Prostate gland (tissue), 2 donors: ENCODE measurements at regions not wholly inside any gene's neighbourhood (a gene's known extent, or its start where the extent isn't known, plus 50 kb on each side); places are given as distances from the start of the nearest gene placed in this dataset.
A peak's percentile ranks its signal among the peaks of the same experiment; 100 is the strongest.

ENCODE experiments used
- DNase-seq: peaks from one replicate; pipeline ENCODE4 v3.0.0-alpha.2; 2019; ENCODE audit warnings: low spot score
- H3K27ac ChIP-seq, 2 donors: fragments of 200-600 bp; sonication (generic); 2 replicates each; pipeline ENCODE4 v1.5.1; 2017 to 2019
- H3K27me3 ChIP-seq: fragments of 200-600 bp; sonication (generic); replicated peaks from 2 replicates; pipeline ENCODE4 v1.5.1; 2019; ENCODE audit not compliant: insufficient read depth
- H3K36me3 ChIP-seq, 2 donors: fragments of 200-600 bp; sonication (generic); 1 replicate in 1 of 2; 2 replicates in 1 of 2; pipeline versions ENCODE4 v1.5.1 to v1.8.1; 2017 to 2019
- H3K4me1 ChIP-seq: fragments of 200-600 bp; sonication (generic); replicated peaks from 2 replicates; pipeline ENCODE4 v1.5.1; 2019
- H3K4me3 ChIP-seq, 2 donors: fragments of 200-600 bp; sonication (generic); 2 replicates each; pipeline ENCODE4 v1.5.1; 2017 to 2019
- H3K9me3 ChIP-seq: fragments of 200-600 bp; sonication (generic); 2 replicates; pipeline ENCODE4 v1.5.1; 2017
- CTCF ChIP-seq, 4 experiments: fragments of 200-600 bp in 2 of 4; fragments of 450-650 bp in 2 of 4; sonication (generic) in 2 of 4; IDR thresholded peaks; 1 replicate in 3 of 4; 2 replicates in 1 of 4; pipeline ENCODE4 v1.5.1; 2016 to 2019; ENCODE audit warnings: antibody characterized with exemption in 4 of 4, mild to moderate bottlenecking in 2 of 4, moderate library complexity in 2 of 4
- POLR2A ChIP-seq: fragments of 450-650 bp; IDR thresholded peaks from one replicate; pipeline ENCODE4 v1.6.1; 2016; ENCODE audit warnings: antibody characterized with exemption, mild to moderate bottlenecking
- POLR2AphosphoS5 ChIP-seq: sonication (generic); formaldehyde crosslinking; IDR thresholded peaks from one replicate; pipeline ENCODE4 v1.6.1; 2017; ENCODE audit warnings: antibody characterized with exemption
- WGBS: methylation state at CpG from one replicate; pipeline ENCODE4 v1.1.5; 2018; 5-methylcytosine and 5-hydroxymethylcytosine counted together
- intact Hi-C: fragments of 100-400 bp; cut with DNase I; formaldehyde crosslinking; loops from one replicate; pipeline ENCODE4 v1.14.2; 2022

GRCh38 chr1:96234299-96234698 is 487.3 kb upstream of the PTBP2 start:
- Histone ChIP-seq H3K36me3 (no peaks in the 10 kb centered on the region), H3K4me1 (no peaks in the 10 kb centered on the region), H3K27me3 (no peaks in the 10 kb centered on the region), H3K4me3 (no peak overlapping the region), H3K27ac (no peak overlapping the region), H3K9me3 (no peaks in the 10 kb centered on the region)
- no peak for TF ChIP-seq POLR2A
- no peak for TF ChIP-seq CTCF (IDR thresholded peaks at IDR 0.05)
- intact Hi-C loops = loop anchor here (10.0 kb wide), 2 partner anchors 919 to 1821 kb away; no protein-coding TSS in a partner anchor
- no peak for DNase-seq
- WGBS = 51% methylated on average over 6 of the region's 6 CpGs

GRCh38 chr1:96236156-96236739 is 485.3 kb upstream of the PTBP2 start:
- peak; percentile 12 for DNase-seq
- intact Hi-C loops = loop anchor here (10.0 kb wide), 2 partner anchors 921 to 1819 kb away; no protein-coding TSS in a partner anchor
- Histone ChIP-seq H3K4me3 (no peak overlapping the region), H3K27me3 (no peaks in the 10 kb centered on the region), H3K36me3 (no peaks in the 10 kb centered on the region), H3K9me3 (no peaks in the 10 kb centered on the region), H3K27ac (no peak overlapping the region), H3K4me1 (no peaks in the 10 kb centered on the region)
- TF ChIP-seq POLR2AphosphoS5 (no peak), CTCF (IDR thresholded peaks at IDR 0.05) (peak; percentile 14 to 61 (median 56))
- WGBS = 24% methylated on average over 4 of the region's 4 CpGs

DNA sequence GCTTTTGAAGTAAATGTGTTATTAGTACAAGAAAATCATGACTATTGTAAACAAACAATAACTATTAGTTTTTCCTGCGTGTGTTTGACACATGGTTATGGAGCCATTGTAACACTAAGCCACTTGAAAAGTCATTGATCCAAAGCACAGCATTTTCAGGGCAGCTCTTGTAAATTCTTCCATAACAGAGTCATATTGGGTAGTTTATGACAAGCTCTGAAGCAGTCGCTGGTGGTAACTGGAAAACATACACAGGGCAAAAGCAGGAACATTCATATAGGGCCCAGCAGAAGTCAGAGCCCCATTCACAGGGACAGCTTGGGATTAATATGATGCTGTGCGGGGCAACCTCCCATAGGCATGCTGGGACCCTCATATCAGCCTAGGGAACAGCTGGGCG is 483.2 kb upstream of the PTBP2 start:
- no peak for DNase-seq
- Histone ChIP-seq H3K27me3 (no peaks in the 10 kb centered on the region), H3K4me3 (no peak overlapping the region), H3K4me1 (no peaks in the 10 kb centered on the region), H3K27ac (no peak overlapping the region), H3K9me3 (no peaks in the 10 kb centered on the region), H3K36me3 (no peaks in the 10 kb centered on the region)
- no peak for TF ChIP-seq POLR2AphosphoS5
- no peak for TF ChIP-seq POLR2A
- no peak for TF ChIP-seq CTCF (IDR thresholded peaks at IDR 0.05)
- intact Hi-C loops = loop anchor here (10.0 kb wide), 2 partner anchors 924 to 1816 kb away; no protein-coding TSS in a partner anchor
- 64% methylated on average over 4 of the region's 4 CpGs for WGBS

DNA sequence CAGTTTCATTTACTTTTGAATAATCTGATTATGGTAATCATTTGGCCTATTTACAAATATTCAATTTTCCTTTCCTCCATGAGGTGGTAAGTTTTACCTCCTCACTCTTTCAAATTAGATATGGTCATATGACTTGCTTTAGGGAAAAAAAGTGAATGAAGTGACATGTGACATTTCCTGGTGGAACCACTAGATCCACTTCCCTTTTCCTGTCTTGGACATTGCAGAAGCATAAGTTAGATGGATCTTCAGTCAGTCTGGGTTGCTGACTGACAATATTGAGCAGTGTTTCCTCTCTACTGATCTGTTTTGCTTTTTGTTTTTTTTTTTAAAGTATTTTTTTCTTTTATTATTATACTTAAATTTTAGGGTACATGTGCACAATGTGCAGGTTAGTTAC is 481.1 kb upstream of the PTBP2 start:
- TF ChIP-seq POLR2A (no peak), CTCF (IDR thresholded peaks at IDR 0.05) (no peak), POLR2AphosphoS5 (no peak)
- Histone ChIP-seq H3K36me3 (no peaks in the 10 kb centered on the region), H3K9me3 (no peaks in the 10 kb centered on the region), H3K4me3 (no peak overlapping the region), H3K27ac (no peak overlapping the region), H3K4me1 (no peaks in the 10 kb centered on the region), H3K27me3 (no peaks in the 10 kb centered on the region)
- no peak for DNase-seq
- intact Hi-C loops = no loop called here

- TF ChIP-seq POLR2AphosphoS5 = no peak
- no peak for TF ChIP-seq CTCF (IDR thresholded peaks at IDR 0.05)
- TF ChIP-seq POLR2A = no peak
- WGBS = 65% methylated on average over 4 of the region's 4 CpGs
- DNase-seq = no peak
These were observed 468.1 kb upstream of the PTBP2 start for GRCh38 chr1:96253246-96254035.

More at GRCh38 chr1:96253246-96254035, 468.1 kb upstream of the PTBP2 start:
- intact Hi-C loops = no loop called here
- Histone ChIP-seq H3K27ac (no peak overlapping the region), H3K4me3 (no peak overlapping the region), H3K27me3 (no peaks in the 10 kb centered on the region), H3K9me3 (no peaks in the 10 kb centered on the region), H3K4me1 (no peaks in the 10 kb centered on the region), H3K36me3 (no peaks in the 10 kb centered on the region)
